ENCODE measurements at regions not wholly inside any gene's neighbourhood (a gene's known extent, or its start where the extent isn't known, plus 50 kb on each side); places are given as distances from the start of the nearest gene placed in this dataset.

DNA sequence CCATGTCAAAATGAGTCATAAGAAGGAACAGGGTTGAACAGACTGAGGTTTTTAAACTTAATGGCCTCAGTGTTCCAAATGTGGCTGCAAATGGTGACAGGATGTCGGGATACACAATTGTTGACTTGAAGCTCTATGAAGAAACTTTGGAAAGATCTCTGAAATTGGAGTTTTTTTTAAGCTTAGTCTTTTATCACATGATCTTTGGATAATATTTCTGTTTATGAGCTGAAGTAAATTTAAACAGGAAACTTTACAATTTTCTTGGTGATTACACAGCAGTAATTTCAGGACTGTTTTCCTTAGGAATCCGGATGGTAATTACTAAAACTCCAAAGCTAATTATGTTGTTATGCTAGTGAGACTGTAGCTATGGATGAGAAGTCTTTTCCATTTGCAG is 199.1 kb upstream of the NRXN1 start:
- TF ChIP-seq, protein P1, sequence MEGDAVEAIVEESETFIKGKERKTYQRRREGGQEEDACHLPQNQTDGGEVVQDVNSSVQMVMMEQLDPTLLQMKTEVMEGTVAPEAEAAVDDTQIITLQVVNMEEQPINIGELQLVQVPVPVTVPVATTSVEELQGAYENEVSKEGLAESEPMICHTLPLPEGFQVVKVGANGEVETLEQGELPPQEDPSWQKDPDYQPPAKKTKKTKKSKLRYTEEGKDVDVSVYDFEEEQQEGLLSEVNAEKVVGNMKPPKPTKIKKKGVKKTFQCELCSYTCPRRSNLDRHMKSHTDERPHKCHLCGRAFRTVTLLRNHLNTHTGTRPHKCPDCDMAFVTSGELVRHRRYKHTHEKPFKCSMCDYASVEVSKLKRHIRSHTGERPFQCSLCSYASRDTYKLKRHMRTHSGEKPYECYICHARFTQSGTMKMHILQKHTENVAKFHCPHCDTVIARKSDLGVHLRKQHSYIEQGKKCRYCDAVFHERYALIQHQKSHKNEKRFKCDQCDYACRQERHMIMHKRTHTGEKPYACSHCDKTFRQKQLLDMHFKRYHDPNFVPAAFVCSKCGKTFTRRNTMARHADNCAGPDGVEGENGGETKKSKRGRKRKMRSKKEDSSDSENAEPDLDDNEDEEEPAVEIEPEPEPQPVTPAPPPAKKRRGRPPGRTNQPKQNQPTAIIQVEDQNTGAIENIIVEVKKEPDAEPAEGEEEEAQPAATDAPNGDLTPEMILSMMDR (optimal IDR thresholded peaks at IDR 0.05 in 1 of 3, IDR thresholded peaks at IDR 0.05 in 1 of 3, conservative IDR thresholded peaks at IDR 0.05 in 1 of 3; ENCODE audit: extremely low read depth in 1 of 3, insufficient read depth in 2 of 3, low read length in 3 of 3), result no peak
- no peak for TF ChIP-seq EZH2 (IDR thresholded peaks at IDR 0.05; ENCODE audit: low read length)
